Mesothelial cell of epicardium (in vitro differentiated cells): ENCODE measurements at regions not wholly inside any gene's neighbourhood (a gene's known extent, or its start where the extent isn't known, plus 50 kb on each side); places are given as distances from the start of the nearest gene placed in this dataset.

Source experiments
- DNase-seq, 2 experiments: peaks; one replicate each; pipeline ENCODE4 v3.0.0; 2021; ENCODE audit warnings: low spot score in 2 of 2; ENCODE audit not compliant: unreplicated experiment in 2 of 2
- H3K27ac Mint-ChIP-seq: 2 replicates; pipeline ENCODE4 v1.8.0; 2021; ENCODE audit warnings: mixed read lengths
- H3K27me3 Mint-ChIP-seq: 2 replicates; pipeline ENCODE4 v1.8.0; 2021; ENCODE audit warnings: low read depth, mixed read lengths
- H3K36me3 Mint-ChIP-seq: 2 replicates; pipeline ENCODE4 v1.8.0; 2021; ENCODE audit warnings: mixed read lengths
- H3K4me1 Mint-ChIP-seq: 2 replicates; pipeline ENCODE4 v1.8.0; 2021; ENCODE audit warnings: mixed read lengths
- H3K4me3 Mint-ChIP-seq: 2 replicates; pipeline ENCODE4 v1.8.0; 2021; ENCODE audit warnings: mild to moderate bottlenecking, moderate library complexity, mixed read lengths
- H3K9me3 Mint-ChIP-seq: 2 replicates; pipeline ENCODE4 v1.8.0; 2021; ENCODE audit warnings: mixed read lengths
- CTCF ChIP-seq: fragments of 200-600 bp; sonication (generic); IDR thresholded peaks from one replicate; pipeline ENCODE4 v1.5.0; 2021; ENCODE audit warnings: antibody characterized with exemption; ENCODE audit not compliant: unreplicated experiment

GRCh38 chr3:135809021-135809634 is 156.4 kb upstream of the PPP2R3A start:
- no peak overlapping the region for H3K27ac Mint-ChIP-seq
- no peaks in the 10 kb centered on the region for H3K36me3 Mint-ChIP-seq
- no peak for DNase-seq
- no peaks in the 10 kb centered on the region for H3K9me3 Mint-ChIP-seq
- no peaks in the 10 kb centered on the region for H3K4me1 Mint-ChIP-seq
- no peak for TF ChIP-seq CTCF
- H3K27me3 Mint-ChIP-seq = peaks cover 44% of the 10 kb centered on the region
- no peak overlapping the region for H3K4me3 Mint-ChIP-seq

GRCh38 chr3:135811651-135812050 is 153.9 kb upstream of the PPP2R3A start:
- TF ChIP-seq CTCF = no peak
- Mint-ChIP-seq H3K27me3 (peaks cover 44% of the 10 kb centered on the region), H3K4me1 (no peaks in the 10 kb centered on the region), H3K36me3 (no peaks in the 10 kb centered on the region), H3K4me3 (no peak overlapping the region), H3K27ac (no peak overlapping the region), H3K9me3 (no peaks in the 10 kb centered on the region)
- no peak for DNase-seq

GRCh38 chr3:135812057-135812456 is 153.5 kb upstream of the PPP2R3A start:
- Mint-ChIP-seq H3K36me3 (no peaks in the 10 kb centered on the region), H3K4me1 (no peaks in the 10 kb centered on the region), H3K9me3 (no peaks in the 10 kb centered on the region), H3K27ac (no peak overlapping the region), H3K27me3 (peaks cover 44% of the 10 kb centered on the region), H3K4me3 (no peak overlapping the region)
- TF ChIP-seq CTCF = no peak
- no peak for DNase-seq

GRCh38 chr3:135834465-135834864 is 131.1 kb upstream of the PPP2R3A start:
- no peak for TF ChIP-seq CTCF
- H3K4me3 Mint-ChIP-seq = no peak overlapping the region
- DNase-seq = no peak
- H3K36me3 Mint-ChIP-seq = no peaks in the 10 kb centered on the region
- H3K27ac Mint-ChIP-seq = no peak overlapping the region
- peaks cover 5% of the 10 kb centered on the region for H3K27me3 Mint-ChIP-seq
- no peaks in the 10 kb centered on the region for H3K4me1 Mint-ChIP-seq
- no peaks in the 10 kb centered on the region for H3K9me3 Mint-ChIP-seq

- H3K4me3 Mint-ChIP-seq = no peak overlapping the region
- H3K4me1 Mint-ChIP-seq = no peaks in the 10 kb centered on the region
- no peaks in the 10 kb centered on the region for H3K9me3 Mint-ChIP-seq
- no peak for TF ChIP-seq CTCF
- no peak overlapping the region for H3K27ac Mint-ChIP-seq
- H3K36me3 Mint-ChIP-seq = no peaks in the 10 kb centered on the region
- H3K27me3 Mint-ChIP-seq = peaks cover 9% of the 10 kb centered on the region
- DNase-seq = no peak
These were observed 127.4 kb upstream of the PPP2R3A start for GRCh38 chr3:135837977-135838631.

GRCh38 chr3:135840436-135840835 is 125.1 kb upstream of the PPP2R3A start:
- TF ChIP-seq CTCF = no peak
- Mint-ChIP-seq H3K9me3 (no peaks in the 10 kb centered on the region), H3K27ac (no peak overlapping the region)

More at GRCh38 chr3:135840436-135840835, 125.1 kb upstream of the PPP2R3A start:
- no peaks in the 10 kb centered on the region for H3K36me3 Mint-ChIP-seq
- no peak for DNase-seq
- peaks cover 12% of the 10 kb centered on the region for H3K27me3 Mint-ChIP-seq
- no peak overlapping the region for H3K4me3 Mint-ChIP-seq
- H3K4me1 Mint-ChIP-seq = no peaks in the 10 kb centered on the region
